HUES64 (cell line): ENCODE measurements at regions not wholly inside any gene's neighbourhood (a gene's known extent, or its start where the extent isn't known, plus 50 kb on each side); places are given as distances from the start of the nearest gene placed in this dataset.

Source experiments
- H3K27ac ChIP-seq: 2 replicates; pipeline ENCODE4 v1.7.0; 2013; ENCODE audit warnings: low read depth, low read length, inconsistent platforms
- H3K27me3 ChIP-seq: 2 replicates; pipeline ENCODE4 v1.6.1; 2013; ENCODE audit warnings: mild to moderate bottlenecking, low read length; ENCODE audit not compliant: insufficient read depth
- H3K36me3 ChIP-seq: 2 replicates; pipeline ENCODE4 v1.6.1; 2013; ENCODE audit warnings: mild to moderate bottlenecking, low read length; ENCODE audit not compliant: insufficient read depth
- H3K4me1 ChIP-seq: 2 replicates; pipeline ENCODE4 v1.6.1; 2013; ENCODE audit warnings: mild to moderate bottlenecking, low read length, moderate library complexity; ENCODE audit not compliant: insufficient read depth
- H3K4me3 ChIP-seq: 2 replicates; pipeline ENCODE4 v1.5.1; 2013; ENCODE audit warnings: mild to moderate bottlenecking, low read length, moderate library complexity
- H3K9ac ChIP-seq: 2 replicates; pipeline ENCODE4 v1.6.1; 2013; ENCODE audit warnings: mild to moderate bottlenecking, low read depth, low read length
- H3K9me3 ChIP-seq: 2 replicates; pipeline ENCODE4 v1.6.1; 2013; ENCODE audit warnings: low read depth, low read length; ENCODE audit not compliant: insufficient read depth
- WGBS: fragments of 150-250, 120-280 bp; methylation state at CpG from one replicate; pipeline ENCODE4 v1.1.7; 2013; ENCODE audit warnings: missing lambda C conversion rate; 5-methylcytosine and 5-hydroxymethylcytosine counted together

DNA sequence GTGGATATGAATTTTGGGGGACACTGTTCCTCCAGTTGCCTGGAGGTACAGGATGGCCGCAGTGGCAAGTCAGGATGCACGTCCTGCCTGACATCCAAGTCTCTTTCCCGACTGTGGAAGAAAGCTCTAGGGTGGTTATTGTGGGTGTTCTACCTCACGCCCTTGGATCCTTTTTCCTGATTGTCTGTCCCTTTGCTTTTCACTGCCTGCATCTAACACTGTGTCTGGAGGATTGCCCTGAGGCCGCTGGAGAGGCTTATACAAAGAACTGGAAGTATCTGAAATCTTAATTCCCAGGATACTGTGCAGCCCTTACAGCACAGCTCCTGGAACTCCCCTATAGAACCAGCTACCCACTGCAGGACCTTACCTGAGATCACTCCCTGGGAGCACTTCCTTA is 250.5 kb downstream of the TFCP2L1 start:
- H3K4me1 ChIP-seq, result no peaks in the 10 kb centered on the region
- no peaks in the 10 kb centered on the region for H3K9me3 ChIP-seq
- no peak overlapping the region for H3K9ac ChIP-seq
- no peaks in the 10 kb centered on the region for H3K36me3 ChIP-seq
- H3K27me3 ChIP-seq, result peaks cover 33% of the 10 kb centered on the region
- H3K4me3 ChIP-seq, result no peak overlapping the region
- WGBS, result 92% methylated on average over 5 of the region's 5 CpGs
- H3K27ac ChIP-seq, result no peak overlapping the region

DNA sequence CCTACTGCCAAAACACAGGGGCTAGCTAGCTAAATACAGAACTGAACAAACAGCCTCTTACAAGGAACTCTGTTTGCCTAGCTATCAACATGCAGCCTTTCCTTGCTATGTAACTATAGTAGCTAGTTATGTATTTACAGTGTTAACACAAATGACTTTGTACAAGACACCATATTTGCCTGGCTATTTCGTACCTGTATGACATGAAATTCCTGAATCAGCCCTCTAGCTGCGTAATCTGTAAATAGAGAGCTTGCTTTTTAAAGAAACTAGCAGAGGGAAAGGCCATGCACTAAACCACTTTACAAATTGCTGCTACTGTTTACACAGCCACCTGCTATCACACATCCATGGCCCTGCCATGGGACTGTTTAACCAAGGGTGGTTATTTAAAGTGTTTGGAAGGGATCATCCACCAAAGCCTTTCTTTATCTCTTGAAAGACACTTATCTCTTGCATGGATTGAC is 248.7 kb downstream of the TFCP2L1 start:
- Histone ChIP-seq H3K27me3 (peaks cover 22% of the 10 kb centered on the region), H3K9me3 (no peaks in the 10 kb centered on the region), H3K36me3 (no peaks in the 10 kb centered on the region), H3K9ac (no peak overlapping the region), H3K27ac (no peak overlapping the region), H3K4me3 (no peak overlapping the region), H3K4me1 (no peaks in the 10 kb centered on the region)
- WGBS, result 81% methylated on average over 2 of the region's 2 CpGs

DNA sequence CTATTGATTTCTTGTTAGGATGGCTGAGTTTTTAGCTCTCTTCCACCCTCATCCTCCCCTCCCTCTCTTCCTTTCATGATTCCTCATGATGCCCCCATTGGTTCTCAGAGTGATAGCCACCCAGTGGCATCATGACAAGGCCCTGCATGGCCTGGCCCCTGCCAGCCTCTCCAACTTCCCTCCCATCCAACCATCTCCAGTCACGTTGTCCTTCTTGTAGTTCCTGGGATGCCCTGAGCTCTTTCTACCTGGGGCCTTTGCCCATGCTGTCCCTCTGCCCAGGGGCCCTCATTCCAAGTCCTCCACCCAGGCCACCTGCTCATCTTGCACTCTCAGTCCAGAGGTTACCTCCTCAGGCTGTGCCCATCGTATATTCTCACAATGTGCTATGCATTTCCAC is 247.5 kb downstream of the TFCP2L1 start:
- no peak overlapping the region for H3K4me3 ChIP-seq
- H3K9me3 ChIP-seq, result no peaks in the 10 kb centered on the region
- no peak overlapping the region for H3K9ac ChIP-seq
- peaks cover 16% of the 10 kb centered on the region for H3K27me3 ChIP-seq
- 94% methylated on average over 2 of the region's 2 CpGs for WGBS
- no peaks in the 10 kb centered on the region for H3K4me1 ChIP-seq
- no peaks in the 10 kb centered on the region for H3K36me3 ChIP-seq
- no peak overlapping the region for H3K27ac ChIP-seq

DNA sequence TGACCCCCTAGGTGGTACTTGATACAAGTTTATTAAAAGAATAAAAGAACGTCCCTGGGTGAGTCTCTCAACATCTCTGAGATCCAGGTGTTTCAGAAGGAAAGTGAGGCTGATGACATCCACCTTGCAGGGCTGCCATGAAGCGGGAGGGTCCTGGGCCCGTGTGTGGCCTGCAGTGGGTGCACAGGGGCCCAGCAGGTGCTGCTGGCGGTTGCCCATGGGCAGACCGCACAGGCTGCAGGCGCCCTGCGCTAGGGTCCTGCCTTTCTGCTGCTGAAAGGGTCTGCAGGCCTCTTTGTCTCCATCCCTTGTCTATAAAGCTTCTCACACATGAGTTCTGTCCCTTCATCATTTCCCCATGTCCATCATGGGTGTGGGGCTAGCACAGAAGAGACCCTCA is 247.0 kb downstream of the TFCP2L1 start:
- Histone ChIP-seq H3K27ac (no peak overlapping the region), H3K27me3 (peaks cover 12% of the 10 kb centered on the region), H3K9ac (no peak overlapping the region), H3K4me1 (no peaks in the 10 kb centered on the region), H3K9me3 (no peaks in the 10 kb centered on the region), H3K4me3 (no peak overlapping the region), H3K36me3 (no peaks in the 10 kb centered on the region)
- WGBS, result 89% methylated on average over 7 of the region's 7 CpGs

DNA sequence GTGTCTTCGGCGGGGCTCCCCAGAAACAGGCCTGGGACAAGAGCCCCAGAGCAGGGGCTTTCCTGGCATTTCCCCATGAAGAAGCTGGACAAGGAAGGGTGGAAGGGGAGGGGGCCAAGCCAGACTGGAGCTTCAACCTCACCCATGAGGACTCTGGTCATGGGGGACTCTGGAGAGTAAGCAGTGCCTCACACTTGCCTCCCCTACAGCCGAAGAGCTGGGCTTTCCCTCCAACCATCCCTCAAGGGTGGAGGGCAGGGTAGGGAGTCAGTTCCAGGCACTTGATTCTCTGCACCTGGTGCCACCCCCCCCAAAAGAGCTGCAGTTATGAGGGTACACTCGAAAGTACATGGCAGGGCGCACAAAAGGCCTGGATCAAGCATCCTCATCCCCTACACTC is 246.6 kb downstream of the TFCP2L1 start:
- Histone ChIP-seq H3K27ac (no peak overlapping the region), H3K36me3 (no peaks in the 10 kb centered on the region), H3K9me3 (no peaks in the 10 kb centered on the region), H3K9ac (no peak overlapping the region), H3K4me1 (no peaks in the 10 kb centered on the region), H3K4me3 (no peak overlapping the region), H3K27me3 (peaks cover 11% of the 10 kb centered on the region)
- WGBS, result 94% methylated on average over 4 of the region's 5 CpGs

DNA sequence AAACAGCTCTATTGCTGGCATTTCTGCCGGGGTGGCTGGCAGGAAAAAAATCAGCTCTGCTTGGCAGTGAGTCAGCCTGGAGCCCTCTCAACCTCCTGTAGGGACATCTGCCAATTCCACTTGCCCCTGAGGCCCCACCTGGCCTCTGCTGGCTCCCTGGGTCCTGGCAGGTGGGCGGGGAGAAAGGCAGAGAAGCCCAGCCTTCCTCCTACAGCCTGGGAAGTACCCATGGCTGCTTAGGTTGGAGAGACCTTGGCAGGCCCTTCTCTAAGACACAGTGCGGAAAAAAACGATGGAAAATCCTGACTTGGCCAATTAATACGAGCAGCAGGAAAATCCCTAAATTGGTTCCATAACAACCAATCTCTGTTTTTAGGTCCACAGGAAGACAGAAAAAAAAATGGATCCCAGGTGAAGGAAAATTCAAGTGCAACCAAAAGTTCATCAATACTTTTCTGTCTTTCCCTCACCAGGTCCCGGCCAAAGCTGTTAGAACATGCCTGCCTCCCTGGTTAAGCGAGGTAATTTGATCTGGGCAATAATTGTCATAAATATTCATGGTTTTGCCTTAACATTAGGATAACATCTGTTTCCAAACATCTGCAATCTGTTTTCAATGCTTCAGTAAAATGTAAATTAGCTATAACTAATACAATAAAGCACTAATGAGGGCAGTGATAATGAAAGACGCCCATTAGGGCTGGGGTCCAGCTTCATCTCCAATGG is 245.9 kb downstream of the TFCP2L1 start:
- Histone ChIP-seq H3K4me3 (no peak overlapping the region), H3K4me1 (no peaks in the 10 kb centered on the region), H3K9ac (no peak overlapping the region), H3K27me3 (peaks cover 7% of the 10 kb centered on the region), H3K9me3 (no peaks in the 10 kb centered on the region), H3K27ac (no peak overlapping the region), H3K36me3 (no peaks in the 10 kb centered on the region)
- 88% methylated on average over 8 of the region's 8 CpGs for WGBS

DNA sequence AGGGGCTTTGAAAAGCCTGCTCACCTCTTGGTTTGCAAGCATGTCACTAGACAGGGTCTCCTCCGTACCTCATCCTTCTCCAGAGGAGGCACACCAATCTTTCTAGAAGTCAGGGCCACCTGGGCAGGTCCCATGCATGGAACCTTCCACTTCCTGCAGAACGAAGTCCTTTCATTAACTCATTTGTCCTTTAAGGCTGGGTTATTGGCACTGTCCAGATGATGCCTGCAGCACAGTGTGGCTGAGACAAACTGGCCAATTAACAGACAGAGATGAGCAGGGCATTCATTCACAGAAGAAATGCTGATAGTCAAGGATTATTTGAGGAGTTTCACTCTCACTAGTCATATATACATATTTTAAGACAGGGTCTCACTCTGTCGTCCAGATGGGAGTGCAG is 245.3 kb downstream of the TFCP2L1 start:
- no peak overlapping the region for H3K9ac ChIP-seq
- WGBS, result 87% methylated on average over 3 of the region's 3 CpGs

DNA sequence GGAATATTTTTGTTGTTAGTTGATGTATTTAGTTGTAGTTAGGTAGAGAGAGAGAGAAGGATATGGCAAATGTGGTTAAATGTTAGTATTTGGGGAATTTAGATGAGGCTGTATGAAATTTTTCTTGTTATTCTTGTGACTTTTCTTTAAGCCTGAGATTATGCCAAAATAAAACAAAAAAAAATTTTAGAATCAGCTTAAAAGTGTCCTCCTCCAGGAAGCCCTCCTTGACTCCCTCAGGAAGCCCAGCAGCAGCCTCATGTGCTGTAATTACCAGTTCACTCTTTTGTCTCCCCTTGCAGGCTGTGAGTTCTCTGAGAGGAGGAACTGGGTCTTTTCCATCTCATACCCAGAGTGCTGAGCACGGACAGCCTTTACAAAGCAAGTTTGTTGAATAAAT is 243.5 kb downstream of the TFCP2L1 start:
- Histone ChIP-seq H3K9ac (no peak overlapping the region), H3K36me3 (no peaks in the 10 kb centered on the region), H3K27me3 (peaks cover 2% of the 10 kb centered on the region), H3K4me3 (no peak overlapping the region), H3K9me3 (no peaks in the 10 kb centered on the region), H3K4me1 (no peaks in the 10 kb centered on the region), H3K27ac (no peak overlapping the region)
- 37% methylated on average over 1 of the region's 1 CpG for WGBS

More for the DNA sequence above, 245.3 kb downstream of the TFCP2L1 start:
- Histone ChIP-seq H3K36me3 (no peaks in the 10 kb centered on the region), H3K4me1 (no peaks in the 10 kb centered on the region), H3K27ac (no peak overlapping the region), H3K9me3 (no peaks in the 10 kb centered on the region), H3K4me3 (no peak overlapping the region), H3K27me3 (peaks cover 2% of the 10 kb centered on the region)

DNA sequence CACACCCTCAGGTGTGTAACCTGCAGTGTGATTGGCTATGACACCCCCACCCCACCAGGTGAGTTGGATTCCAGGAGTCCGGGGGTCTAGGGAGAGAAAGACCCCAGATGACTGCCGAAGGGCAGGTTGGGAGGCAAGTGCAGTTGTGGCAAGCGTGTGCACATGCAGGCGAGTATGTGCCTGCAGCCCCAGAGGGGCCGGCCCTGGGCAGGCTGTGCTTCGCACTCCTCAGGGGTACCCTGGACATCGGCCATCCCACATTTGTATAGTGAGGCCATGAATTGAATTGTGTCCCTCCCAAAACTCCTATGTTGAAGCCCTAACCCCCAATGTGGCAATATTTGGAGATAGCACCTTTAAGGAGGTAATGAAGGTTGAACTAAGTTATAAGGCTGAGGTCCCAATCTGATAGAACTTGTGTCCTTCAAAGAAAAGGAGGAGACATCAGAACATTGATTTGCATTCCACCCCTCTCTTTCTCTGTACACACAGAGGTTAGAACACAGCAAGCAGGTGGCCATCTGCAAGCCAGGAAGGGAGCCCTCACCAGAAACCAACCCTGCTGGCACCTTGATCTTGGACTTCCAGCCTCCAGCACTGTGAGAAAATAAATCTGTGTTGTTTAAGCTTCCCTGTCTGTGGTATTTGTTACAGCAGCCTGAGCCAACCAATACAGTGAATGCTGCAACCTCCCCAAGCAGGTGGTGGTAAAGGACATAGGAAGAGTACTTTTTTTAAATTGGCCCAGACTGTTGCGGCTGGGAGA is 241.8 kb downstream of the TFCP2L1 start:
- H3K36me3 ChIP-seq, result no peaks in the 10 kb centered on the region
- H3K4me1 ChIP-seq, result no peaks in the 10 kb centered on the region
- H3K4me3 ChIP-seq, result no peak overlapping the region
- H3K9ac ChIP-seq, result no peak overlapping the region
- H3K9me3 ChIP-seq, result no peaks in the 10 kb centered on the region
- H3K27me3 ChIP-seq, result peaks cover 2% of the 10 kb centered on the region
- 93% methylated on average over 7 of the region's 8 CpGs for WGBS
- no peak overlapping the region for H3K27ac ChIP-seq

DNA sequence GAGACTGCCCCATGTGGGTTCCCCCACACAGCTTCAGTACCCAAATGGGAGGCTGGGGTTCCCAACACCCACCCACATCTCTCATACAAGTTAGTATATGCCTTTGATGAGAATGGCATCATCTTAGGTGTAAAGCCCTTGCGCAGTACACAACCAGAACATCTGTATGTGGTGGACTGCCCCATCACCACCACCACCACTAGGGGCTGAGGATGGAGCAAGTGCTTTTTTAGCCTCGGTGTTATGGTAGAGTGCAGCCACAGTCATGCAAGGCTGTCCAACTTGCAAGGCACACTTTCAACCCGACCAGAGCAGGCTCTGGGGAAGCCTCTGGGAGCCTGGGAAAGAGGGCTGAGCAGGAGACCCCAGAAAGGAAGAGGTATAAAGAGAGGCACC is 241.2 kb downstream of the TFCP2L1 start:
- Histone ChIP-seq H3K4me3 (no peak overlapping the region), H3K9ac (no peak overlapping the region), H3K9me3 (no peaks in the 10 kb centered on the region), H3K36me3 (no peaks in the 10 kb centered on the region), H3K4me1 (no peaks in the 10 kb centered on the region), H3K27me3 (peaks cover 2% of the 10 kb centered on the region), H3K27ac (no peak overlapping the region)
- 66% methylated on average over 2 of the region's 3 CpGs for WGBS

DNA sequence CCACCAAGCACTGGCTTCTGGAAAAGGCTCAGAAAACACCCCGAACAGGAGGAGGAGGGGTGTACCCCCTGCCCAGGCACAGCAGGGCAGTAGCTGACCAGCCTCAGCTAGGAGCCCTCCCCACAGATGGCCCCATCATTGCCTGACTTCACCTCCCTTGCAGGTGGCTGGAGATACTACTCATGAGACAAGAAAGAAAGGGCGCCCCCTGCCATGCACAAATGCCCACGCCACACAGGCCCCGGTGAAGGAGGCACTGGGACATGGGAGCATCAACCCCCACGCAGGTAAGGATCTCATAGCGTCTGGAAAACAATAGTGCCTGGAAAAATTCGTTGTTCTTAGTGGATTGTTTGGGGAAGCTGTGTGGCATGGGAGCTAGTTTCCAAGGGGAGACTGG is 240.6 kb downstream of the TFCP2L1 start:
- Histone ChIP-seq H3K4me1 (no peaks in the 10 kb centered on the region), H3K9me3 (no peaks in the 10 kb centered on the region), H3K9ac (no peak overlapping the region), H3K36me3 (no peaks in the 10 kb centered on the region), H3K4me3 (no peak overlapping the region), H3K27ac (no peak overlapping the region), H3K27me3 (peaks cover 2% of the 10 kb centered on the region)
- WGBS, result 75% methylated on average over 7 of the region's 7 CpGs
